ENCODE measurements at regions not wholly inside any gene's neighbourhood (a gene's known extent, or its start where the extent isn't known, plus 50 kb on each side); places are given as distances from the start of the nearest gene placed in this dataset.

DNA sequence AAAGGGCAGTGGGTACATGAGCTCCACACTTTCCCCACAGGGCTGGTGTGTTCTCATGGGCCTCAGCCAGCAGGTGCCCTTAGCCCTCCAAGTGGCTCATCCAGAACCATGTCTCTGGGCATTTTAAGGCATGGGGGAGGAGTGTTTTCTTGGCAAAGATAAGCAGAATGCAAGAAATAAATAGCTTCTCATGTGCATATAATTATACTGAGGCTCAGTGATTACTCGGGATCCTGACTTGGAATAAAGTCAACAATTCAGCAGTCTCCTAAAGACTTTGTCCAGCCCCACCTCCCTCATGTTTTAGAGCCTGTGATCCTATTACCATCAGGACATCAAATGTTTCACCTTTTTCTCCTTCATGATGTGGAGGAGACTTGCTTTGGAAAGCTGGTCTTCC lies 92.7 kb upstream of the COG2 start:
- no peaks in the 10 kb centered on the region for H3K36me3 ChIP-seq (ENCODE audit: low read depth)
- CTCF ChIA-PET, result no interaction called here
- POLR2A ChIA-PET (ENCODE audit: unreplicated experiment), result no interaction called here

DNA sequence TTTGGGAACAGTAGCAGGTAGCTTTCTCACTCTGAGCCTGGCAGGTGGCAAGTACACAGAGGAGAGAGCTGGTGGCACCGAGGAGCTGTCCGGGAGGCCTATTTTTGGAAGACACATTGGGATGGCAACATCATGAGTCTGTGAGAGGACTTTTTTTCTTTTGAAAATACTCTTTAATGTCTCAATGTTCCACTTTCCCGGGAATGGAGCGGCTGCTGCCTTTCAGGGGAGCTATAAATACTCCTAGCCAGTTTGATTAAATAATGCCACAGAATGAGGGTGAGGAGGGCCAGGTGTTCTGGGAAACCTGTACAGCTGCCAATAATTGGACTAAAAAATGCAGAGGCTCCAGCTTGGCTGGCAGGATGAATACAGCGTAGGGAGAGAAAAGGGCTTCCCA lies 93.3 kb upstream of the COG2 start:
- no peak for TF ChIP-seq EZH2 (IDR thresholded peaks at IDR 0.05; ENCODE audit: low read depth)
- TF ChIP-seq, protein P1, sequence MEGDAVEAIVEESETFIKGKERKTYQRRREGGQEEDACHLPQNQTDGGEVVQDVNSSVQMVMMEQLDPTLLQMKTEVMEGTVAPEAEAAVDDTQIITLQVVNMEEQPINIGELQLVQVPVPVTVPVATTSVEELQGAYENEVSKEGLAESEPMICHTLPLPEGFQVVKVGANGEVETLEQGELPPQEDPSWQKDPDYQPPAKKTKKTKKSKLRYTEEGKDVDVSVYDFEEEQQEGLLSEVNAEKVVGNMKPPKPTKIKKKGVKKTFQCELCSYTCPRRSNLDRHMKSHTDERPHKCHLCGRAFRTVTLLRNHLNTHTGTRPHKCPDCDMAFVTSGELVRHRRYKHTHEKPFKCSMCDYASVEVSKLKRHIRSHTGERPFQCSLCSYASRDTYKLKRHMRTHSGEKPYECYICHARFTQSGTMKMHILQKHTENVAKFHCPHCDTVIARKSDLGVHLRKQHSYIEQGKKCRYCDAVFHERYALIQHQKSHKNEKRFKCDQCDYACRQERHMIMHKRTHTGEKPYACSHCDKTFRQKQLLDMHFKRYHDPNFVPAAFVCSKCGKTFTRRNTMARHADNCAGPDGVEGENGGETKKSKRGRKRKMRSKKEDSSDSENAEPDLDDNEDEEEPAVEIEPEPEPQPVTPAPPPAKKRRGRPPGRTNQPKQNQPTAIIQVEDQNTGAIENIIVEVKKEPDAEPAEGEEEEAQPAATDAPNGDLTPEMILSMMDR (conservative IDR thresholded peaks at IDR 0.05), result no peak
- Histone ChIP-seq H3K36me3 (ENCODE audit: low read depth) (no peaks in the 10 kb centered on the region), H3K27me3 (ENCODE audit: insufficient read depth, low read depth) (peaks cover 30% of the 10 kb centered on the region), H3K4me3 (no peak overlapping the region), H3K27ac (no peak overlapping the region), H3K4me2 (no peak overlapping the region), H3K9me2 (ENCODE audit: insufficient read depth) (no peaks in the 10 kb centered on the region), H4K20me1 (ENCODE audit: insufficient read depth) (no peaks in the 10 kb centered on the region), H2AFZ (no peak overlapping the region), H3K9me3 (ENCODE audit: insufficient read depth, low read depth) (no peaks in the 10 kb centered on the region), H3F3A (ENCODE audit: insufficient read depth, low read depth) (no peaks in the 10 kb centered on the region), H3K4me1 (replicated peaks; ENCODE audit: insufficient read depth) (no peaks in the 10 kb centered on the region), H3K79me2 (ENCODE audit: low read depth) (no peaks in the 10 kb centered on the region)
- POLR2A ChIA-PET (ENCODE audit: unreplicated experiment), result no interaction called here
- CTCF ChIA-PET, result no interaction called here
- no peak for DNase-seq
- BruUV-seq (replicated peaks), result no TSS peak
- intact Hi-C loops (cut with micrococcal nuclease; ENCODE audit: unreplicated experiment), result no loop called here

More for the DNA sequence above, 92.7 kb upstream of the COG2 start:
- no peaks in the 10 kb centered on the region for H3K9me3 ChIP-seq (ENCODE audit: insufficient read depth, low read depth)
- no peak overlapping the region for H3K4me2 ChIP-seq
- H3K27me3 ChIP-seq (ENCODE audit: insufficient read depth, low read depth), result peaks cover 31% of the 10 kb centered on the region
- TF ChIP-seq, protein P1 (conservative IDR thresholded peaks at IDR 0.05), result no peak
- no peak for TF ChIP-seq EZH2 (IDR thresholded peaks at IDR 0.05; ENCODE audit: low read depth)
- no peaks in the 10 kb centered on the region for H3F3A ChIP-seq (ENCODE audit: insufficient read depth, low read depth)
- intact Hi-C loops (cut with micrococcal nuclease; ENCODE audit: unreplicated experiment), result no loop called here
- H3K4me1 ChIP-seq (replicated peaks; ENCODE audit: insufficient read depth), result no peaks in the 10 kb centered on the region
- H3K9me2 ChIP-seq (ENCODE audit: insufficient read depth), result no peaks in the 10 kb centered on the region
- no peak overlapping the region for H3K27ac ChIP-seq
- H3K79me2 ChIP-seq (ENCODE audit: low read depth), result no peaks in the 10 kb centered on the region
- H3K4me3 ChIP-seq, result no peak overlapping the region
- no peak for DNase-seq
- BruUV-seq (replicated peaks), result no TSS peak
- no peak overlapping the region for H2AFZ ChIP-seq
- no peaks in the 10 kb centered on the region for H4K20me1 ChIP-seq (ENCODE audit: insufficient read depth)

DNA sequence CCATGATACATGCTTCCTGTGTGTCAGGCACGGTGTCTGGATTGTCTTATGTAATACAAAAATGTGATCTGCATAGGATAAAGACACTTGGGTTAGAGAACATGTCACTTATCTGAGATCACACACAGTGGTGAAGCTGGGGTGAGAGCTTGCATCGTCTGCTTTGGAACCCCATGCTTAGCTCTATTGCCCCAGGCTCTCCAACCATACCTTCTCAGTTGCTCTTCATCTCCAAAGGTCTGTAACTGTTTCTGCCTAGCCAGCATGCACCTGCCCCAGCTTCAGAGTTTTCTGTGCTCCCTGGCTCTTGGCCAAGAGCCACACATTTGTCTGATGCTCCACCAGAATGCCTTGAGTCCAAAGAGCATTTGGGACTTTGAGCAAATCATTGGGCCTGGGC lies 93.9 kb upstream of the COG2 start:
- H3K27ac ChIP-seq, result no peak overlapping the region
- no TSS peak for BruUV-seq (replicated peaks)
- DNase-seq, result no peak
- no peaks in the 10 kb centered on the region for H3K36me3 ChIP-seq (ENCODE audit: low read depth)
- no peak for TF ChIP-seq EZH2 (IDR thresholded peaks at IDR 0.05; ENCODE audit: low read depth)
- TF ChIP-seq, protein P1 (conservative IDR thresholded peaks at IDR 0.05), result no peak
- H3K9me2 ChIP-seq (ENCODE audit: insufficient read depth), result no peaks in the 10 kb centered on the region
- intact Hi-C loops (cut with micrococcal nuclease; ENCODE audit: unreplicated experiment), result no loop called here
- H3K4me1 ChIP-seq (replicated peaks; ENCODE audit: insufficient read depth), result no peaks in the 10 kb centered on the region
- ChIA-PET CTCF (no interaction called here), POLR2A (ENCODE audit: unreplicated experiment) (no interaction called here)
- no peaks in the 10 kb centered on the region for H3F3A ChIP-seq (ENCODE audit: insufficient read depth, low read depth)
- no peaks in the 10 kb centered on the region for H3K9me3 ChIP-seq (ENCODE audit: insufficient read depth, low read depth)
- no peaks in the 10 kb centered on the region for H4K20me1 ChIP-seq (ENCODE audit: insufficient read depth)
- peaks cover 25% of the 10 kb centered on the region for H3K27me3 ChIP-seq (ENCODE audit: insufficient read depth, low read depth)
- no peak overlapping the region for H3K4me2 ChIP-seq
- no peak overlapping the region for H3K4me3 ChIP-seq
- no peaks in the 10 kb centered on the region for H3K79me2 ChIP-seq (ENCODE audit: low read depth)
- H2AFZ ChIP-seq, result no peak overlapping the region
